Loucy (cell line): ENCODE measurements at regions not wholly inside any gene's neighbourhood (a gene's known extent, or its start where the extent isn't known, plus 50 kb on each side); places are given as distances from the start of the nearest gene placed in this dataset.

Source experiments
- EZH2phosphoT487 ChIP-seq: fragments of 200-600 bp; IDR thresholded peaks from 2 replicates; pipeline ENCODE4 v1.6.1; 2018; ENCODE audit warnings: antibody characterized with exemption, mild to moderate bottlenecking, moderate library complexity, borderline replicate concordance
- TF ChIP-seq, protein P1 (sequence below): fragments of 200-600 bp; sonication (generic); conservative IDR thresholded peaks from 2 replicates; pipeline ENCODE4 v1.5.1; 2014; ENCODE audit warnings: mild to moderate bottlenecking, antibody characterized with exemption, low read length

GRCh38 chr11:26095340-26095739, 236.6 kb upstream of the ANO3 start:
- TF ChIP-seq, protein P1, sequence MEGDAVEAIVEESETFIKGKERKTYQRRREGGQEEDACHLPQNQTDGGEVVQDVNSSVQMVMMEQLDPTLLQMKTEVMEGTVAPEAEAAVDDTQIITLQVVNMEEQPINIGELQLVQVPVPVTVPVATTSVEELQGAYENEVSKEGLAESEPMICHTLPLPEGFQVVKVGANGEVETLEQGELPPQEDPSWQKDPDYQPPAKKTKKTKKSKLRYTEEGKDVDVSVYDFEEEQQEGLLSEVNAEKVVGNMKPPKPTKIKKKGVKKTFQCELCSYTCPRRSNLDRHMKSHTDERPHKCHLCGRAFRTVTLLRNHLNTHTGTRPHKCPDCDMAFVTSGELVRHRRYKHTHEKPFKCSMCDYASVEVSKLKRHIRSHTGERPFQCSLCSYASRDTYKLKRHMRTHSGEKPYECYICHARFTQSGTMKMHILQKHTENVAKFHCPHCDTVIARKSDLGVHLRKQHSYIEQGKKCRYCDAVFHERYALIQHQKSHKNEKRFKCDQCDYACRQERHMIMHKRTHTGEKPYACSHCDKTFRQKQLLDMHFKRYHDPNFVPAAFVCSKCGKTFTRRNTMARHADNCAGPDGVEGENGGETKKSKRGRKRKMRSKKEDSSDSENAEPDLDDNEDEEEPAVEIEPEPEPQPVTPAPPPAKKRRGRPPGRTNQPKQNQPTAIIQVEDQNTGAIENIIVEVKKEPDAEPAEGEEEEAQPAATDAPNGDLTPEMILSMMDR = no peak
- no peak for TF ChIP-seq EZH2phosphoT487
